Mesodermal cell (in vitro differentiated cells): ENCODE measurements at regions not wholly inside any gene's neighbourhood (a gene's known extent, or its start where the extent isn't known, plus 50 kb on each side); places are given as distances from the start of the nearest gene placed in this dataset.

ENCODE experiments used
- H3K27ac ChIP-seq: 2 replicates; pipeline ENCODE4 v1.7.0; 2013; ENCODE audit warnings: mild to moderate bottlenecking, low read depth, low read length, moderate library complexity; ENCODE audit not compliant: severe bottlenecking
- H3K36me3 ChIP-seq: 2 replicates; pipeline ENCODE4 v1.7.1; 2013; ENCODE audit warnings: mild to moderate bottlenecking, low read length, moderate library complexity; ENCODE audit not compliant: control insufficient read depth, insufficient read depth
- H3K4me1 ChIP-seq: one replicate; pipeline ENCODE4 v1.7.1; 2013; ENCODE audit warnings: mild to moderate bottlenecking, low read length; ENCODE audit not compliant: insufficient read depth, control insufficient read depth, poor library complexity, severe bottlenecking
- H3K4me3 ChIP-seq: 2 replicates; pipeline ENCODE4 v1.7.0; 2013; ENCODE audit warnings: low read length, control low read depth, mild to moderate bottlenecking; ENCODE audit not compliant: insufficient read depth, poor library complexity, severe bottlenecking; ENCODE audit errors: extremely low read depth
- H3K9me3 ChIP-seq: 2 replicates; pipeline ENCODE4 v1.7.1; 2013; ENCODE audit warnings: mild to moderate bottlenecking, low read length, moderate library complexity; ENCODE audit not compliant: control insufficient read depth
- WGBS, 2 experiments: methylation state at CpG; one replicate each; pipeline ENCODE4 v1.1.5; 2013; ENCODE audit warnings: missing lambda C conversion rate in 2 of 2; ENCODE audit not compliant: insufficient coverage in 2 of 2; 5-methylcytosine and 5-hydroxymethylcytosine counted together

DNA sequence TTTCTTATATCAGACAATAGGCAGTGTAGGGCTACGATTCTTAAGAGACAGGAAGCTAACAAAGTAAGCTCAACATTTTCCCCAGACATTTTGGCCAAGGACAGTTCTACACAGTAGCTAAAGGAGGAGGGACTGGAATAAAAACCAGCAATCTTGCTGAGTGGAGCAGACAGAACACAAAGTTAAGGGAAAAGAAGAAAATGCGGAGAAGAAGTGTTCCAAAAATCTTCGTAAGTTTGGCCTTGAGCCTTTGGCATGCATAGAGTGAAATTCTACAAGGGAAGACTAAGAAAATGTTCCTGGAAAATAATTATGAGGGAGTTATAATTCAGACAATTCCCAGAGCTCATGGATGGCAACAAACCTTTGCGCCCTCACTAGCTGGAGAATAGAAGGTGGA, 748.0 kb upstream of the CTNND2 start:
- Histone ChIP-seq H3K4me3 (no peak overlapping the region), H3K9me3 (no peaks in the 10 kb centered on the region), H3K4me1 (no peaks in the 10 kb centered on the region), H3K27ac (no peak overlapping the region), H3K36me3 (no peaks in the 10 kb centered on the region)
- 88 to 97% methylated on average over 2 of the region's 4 CpGs for WGBS, 2 experiments

DNA sequence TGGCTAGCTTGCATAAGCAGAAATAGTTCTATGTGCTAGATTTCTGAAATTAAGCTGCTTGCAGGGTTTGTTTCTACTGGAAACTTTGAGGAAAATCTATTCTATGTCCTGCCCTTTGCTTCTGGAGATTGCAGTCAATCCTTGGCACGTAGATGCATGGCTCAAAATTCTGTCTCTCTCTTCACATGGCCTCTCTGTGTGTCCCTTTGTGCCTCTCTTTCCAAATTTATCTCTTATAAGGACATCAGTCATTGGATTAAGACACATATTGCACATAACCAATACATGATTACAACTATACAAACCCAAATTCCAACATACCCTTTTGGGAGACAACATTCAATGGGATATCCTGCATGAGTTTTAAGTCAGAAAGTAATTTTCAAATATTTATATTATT, 744.3 kb upstream of the CTNND2 start:
- no peak overlapping the region for H3K4me3 ChIP-seq
- H3K36me3 ChIP-seq = no peaks in the 10 kb centered on the region
- 71 to 90% methylated on average over 1 of the region's 1 CpG for WGBS, 2 experiments
- H3K4me1 ChIP-seq = no peaks in the 10 kb centered on the region
- H3K27ac ChIP-seq = no peak overlapping the region
- no peaks in the 10 kb centered on the region for H3K9me3 ChIP-seq

- no peak overlapping the region for H3K4me3 ChIP-seq
- H3K4me1 ChIP-seq = no peaks in the 10 kb centered on the region
- H3K9me3 ChIP-seq = no peaks in the 10 kb centered on the region
- 76 to 98% methylated on average over 4 of the region's 4 CpGs for WGBS, 2 experiments
- no peaks in the 10 kb centered on the region for H3K36me3 ChIP-seq
- no peak overlapping the region for H3K27ac ChIP-seq
Measured at GRCh38 chr5:12647613-12648012, 743.4 kb upstream of the CTNND2 start.

DNA sequence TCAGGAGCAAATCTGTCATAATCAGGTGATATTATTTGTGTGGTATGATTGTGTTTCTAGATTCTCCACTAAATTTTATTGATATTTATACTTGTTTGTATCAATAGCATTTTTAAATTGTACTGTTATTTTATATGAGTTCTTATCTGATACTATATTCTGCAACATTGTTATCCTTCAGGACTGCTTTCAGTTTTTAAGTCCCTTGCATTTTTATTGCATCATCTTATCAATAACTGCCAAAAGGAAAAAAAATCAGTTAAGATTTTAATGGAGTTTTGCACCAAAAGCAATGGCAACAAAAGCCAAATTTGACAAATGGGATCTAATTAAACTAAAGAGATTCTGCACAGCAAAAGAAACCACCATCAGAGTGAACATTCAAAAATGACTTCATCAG, 741.3 kb upstream of the CTNND2 start:
- H3K4me1 ChIP-seq = no peaks in the 10 kb centered on the region

DNA sequence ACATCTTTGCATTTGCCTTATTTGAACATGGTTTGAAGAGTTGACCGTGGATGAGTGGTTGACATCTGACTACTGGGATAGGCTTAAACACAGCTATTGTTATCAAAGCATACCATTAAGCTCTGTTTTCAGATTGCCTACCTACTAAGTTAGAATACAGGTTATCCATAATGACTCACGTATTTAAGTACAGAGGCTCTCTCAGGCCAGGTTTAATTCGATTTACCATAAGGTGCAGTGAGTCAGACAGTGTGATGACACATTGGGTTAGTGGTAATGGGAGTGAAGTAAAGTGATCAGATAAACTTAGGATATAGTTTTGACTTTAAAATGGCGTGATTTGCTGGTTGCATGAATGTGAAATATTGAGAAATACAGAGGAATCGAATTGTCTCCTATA, 732.0 kb upstream of the CTNND2 start:
- WGBS, 2 experiments = 89 to 91% methylated on average over 4 to 5 of the region's 5 CpGs
- no peaks in the 10 kb centered on the region for H3K36me3 ChIP-seq
- no peaks in the 10 kb centered on the region for H3K9me3 ChIP-seq
- H3K27ac ChIP-seq = no peak overlapping the region
- H3K4me3 ChIP-seq = no peak overlapping the region
- H3K4me1 ChIP-seq = no peaks in the 10 kb centered on the region

More for the DNA sequence above, 741.3 kb upstream of the CTNND2 start:
- H3K4me3 ChIP-seq = no peak overlapping the region
- H3K27ac ChIP-seq = no peak overlapping the region
- H3K9me3 ChIP-seq = no peaks in the 10 kb centered on the region
- H3K36me3 ChIP-seq = no peaks in the 10 kb centered on the region

- H3K27ac ChIP-seq = no peak overlapping the region
- H3K4me1 ChIP-seq = no peaks in the 10 kb centered on the region
- H3K9me3 ChIP-seq = no peaks in the 10 kb centered on the region
- no peak overlapping the region for H3K4me3 ChIP-seq
- H3K36me3 ChIP-seq = no peaks in the 10 kb centered on the region
- WGBS, 2 experiments = 91 to 95% methylated on average over 5 of the region's 5 CpGs
Measured at GRCh38 chr5:12626556-12626955, 722.3 kb upstream of the CTNND2 start.

- Histone ChIP-seq H3K36me3 (no peaks in the 10 kb centered on the region), H3K9me3 (no peaks in the 10 kb centered on the region), H3K4me1 (no peaks in the 10 kb centered on the region), H3K27ac (no peak overlapping the region), H3K4me3 (no peak overlapping the region)
- WGBS, 2 experiments = 72 to 77% methylated on average over 6 to 7 of the region's 8 CpGs
Measured at GRCh38 chr5:12625667-12626263, 721.5 kb upstream of the CTNND2 start.

DNA sequence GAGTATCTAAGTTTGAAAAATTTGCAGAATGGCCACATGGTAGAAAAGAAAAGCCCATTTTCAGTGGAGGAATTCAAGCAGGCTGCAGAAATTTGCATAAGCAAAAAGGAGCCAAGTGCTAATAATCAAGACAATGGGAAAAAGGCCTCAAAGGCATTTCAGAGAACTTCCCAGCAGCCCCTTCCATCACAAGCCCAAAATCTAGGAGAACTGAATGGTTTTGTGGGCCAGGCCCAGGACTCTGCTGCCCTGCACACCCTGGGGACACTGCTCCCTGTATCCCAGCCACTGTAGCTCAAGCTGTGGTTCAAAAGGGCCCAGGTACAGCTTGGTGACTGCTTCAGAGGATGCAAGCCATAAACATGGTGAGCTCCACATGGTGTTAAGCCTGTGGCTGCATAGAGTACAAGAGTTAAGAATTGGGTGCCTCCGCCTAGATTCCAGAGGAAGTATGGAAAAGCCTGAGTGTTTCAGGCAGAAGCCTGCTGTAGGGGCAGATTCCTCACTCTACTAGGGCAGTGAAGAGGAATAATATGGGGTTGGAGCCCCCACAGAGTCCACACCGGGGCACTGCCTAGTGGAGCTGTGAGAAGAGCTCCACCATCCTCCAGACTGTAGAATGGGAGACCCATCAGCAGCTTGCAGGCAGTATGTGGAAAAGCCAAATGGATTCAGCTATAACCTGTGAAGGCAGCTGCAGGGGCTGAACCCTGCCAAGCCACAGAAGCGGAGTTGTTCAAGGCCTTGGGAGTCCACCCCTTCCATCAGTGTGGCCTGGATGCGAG, 720.7 kb upstream of the CTNND2 start:
- Histone ChIP-seq H3K9me3 (no peaks in the 10 kb centered on the region), H3K4me3 (no peak overlapping the region), H3K36me3 (no peaks in the 10 kb centered on the region), H3K27ac (no peak overlapping the region), H3K4me1 (no peaks in the 10 kb centered on the region)
- WGBS, 2 experiments = 90 to 91% methylated on average over 3 of the region's 4 CpGs

DNA sequence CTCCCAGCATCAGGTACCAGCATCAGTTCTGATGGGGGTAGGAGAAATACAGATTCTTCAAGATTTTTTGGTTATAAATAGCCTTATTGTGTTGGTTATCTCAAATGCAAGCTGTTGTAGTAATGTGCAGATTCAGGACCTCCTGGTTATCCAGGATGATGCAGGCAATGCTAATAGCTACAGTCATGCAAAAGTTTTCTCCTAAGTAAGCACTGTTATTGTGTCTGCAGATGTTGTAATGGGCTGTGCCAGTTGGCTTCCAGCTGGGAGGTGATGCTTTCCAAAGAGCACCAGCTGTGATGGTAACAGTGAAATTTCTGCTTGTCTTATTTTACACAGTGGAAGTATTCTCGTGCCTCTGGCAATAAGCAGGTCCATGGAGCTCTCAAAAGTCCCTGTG, 719.2 kb upstream of the CTNND2 start:
- Histone ChIP-seq H3K4me1 (no peaks in the 10 kb centered on the region), H3K4me3 (no peak overlapping the region), H3K36me3 (no peaks in the 10 kb centered on the region), H3K9me3 (no peaks in the 10 kb centered on the region), H3K27ac (no peak overlapping the region)
- 20 to 33% methylated on average over 1 of the region's 1 CpG for WGBS, 2 experiments

DNA sequence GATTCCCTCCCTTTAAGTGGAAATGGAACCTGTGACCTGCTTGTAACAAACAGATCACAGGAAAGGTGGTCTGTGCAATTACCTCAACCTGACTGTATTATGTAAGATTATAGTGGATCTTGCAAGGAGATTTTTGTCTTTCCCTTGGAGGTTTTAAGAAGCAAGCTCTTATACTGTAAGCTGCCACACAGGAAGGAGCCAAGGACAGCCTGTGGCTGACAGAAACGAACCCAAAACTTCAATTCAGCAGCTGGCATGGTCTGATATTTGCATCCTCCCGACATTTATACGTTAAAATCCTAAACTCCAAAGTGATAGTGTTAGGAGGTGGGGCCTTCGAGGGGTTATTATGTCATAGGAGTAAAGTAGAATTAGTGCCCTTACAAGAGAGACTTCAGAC, 711.8 kb upstream of the CTNND2 start:
- no peak overlapping the region for H3K4me3 ChIP-seq
- H3K27ac ChIP-seq = no peak overlapping the region
- no peaks in the 10 kb centered on the region for H3K4me1 ChIP-seq
- H3K36me3 ChIP-seq = no peaks in the 10 kb centered on the region
- WGBS, 2 experiments = 100% methylated on average over 1 of the region's 4 CpGs
- no peaks in the 10 kb centered on the region for H3K9me3 ChIP-seq

GRCh38 chr5:12615141-12615820, 711.0 kb upstream of the CTNND2 start:
- Histone ChIP-seq H3K4me3 (no peak overlapping the region), H3K4me1 (no peaks in the 10 kb centered on the region), H3K9me3 (no peaks in the 10 kb centered on the region), H3K27ac (no peak overlapping the region), H3K36me3 (no peaks in the 10 kb centered on the region)
- WGBS, 2 experiments = 100% methylated on average over 1 to 2 of the region's 3 CpGs
